ENCODE measurements at regions not wholly inside any gene's neighbourhood (a gene's known extent, or its start where the extent isn't known, plus 50 kb on each side); places are given as distances from the start of the nearest gene placed in this dataset.

DNA sequence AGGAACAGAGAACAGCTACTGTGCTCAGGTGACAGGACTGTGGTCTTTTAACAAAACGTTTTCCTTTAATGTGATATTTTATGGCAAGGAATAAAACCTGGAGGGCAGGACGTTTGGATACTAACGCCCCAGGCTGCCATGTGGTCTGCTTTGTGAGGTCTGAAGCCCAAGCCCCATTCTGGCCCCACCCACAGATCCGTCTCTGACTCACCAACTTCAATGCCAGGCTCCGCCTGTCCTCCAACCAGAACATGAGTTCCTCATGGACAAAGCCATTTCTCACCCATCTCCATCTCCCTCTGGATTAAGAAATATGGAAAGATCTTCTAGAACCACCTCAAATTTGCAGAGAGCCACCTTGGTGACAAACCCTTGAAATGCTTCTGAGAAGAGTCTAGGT lies 148.8 kb downstream of the CRYBB2 start:
- WGBS, 2 experiments (ENCODE audit: extremely low coverage in 1 of 2, insufficient coverage in 1 of 2, insufficient read length in 1 of 2, insufficient replicate concordance in 2 of 2, low coverage in 1 of 2, low lambda C conversion rate in 2 of 2, missing lambda C conversion rate in 1 of 2), result 82% methylated on average over 5 of the region's 5 CpGs; no CpG with 5 or more reads in 1 of the 2 experiments
- CTCF ChIA-PET (ENCODE audit: partially characterized antibody), result no interaction called here
- TF ChIP-seq SAP30 (IDR thresholded peaks at IDR 0.05; ENCODE audit: insufficient read depth, insufficient replicate concordance, low read length) (no peak), CEBPB (IDR thresholded peaks at IDR 0.05; ENCODE audit: low read depth, low read length) (no peak), ZNF274 (IDR thresholded peaks at IDR 0.05; ENCODE audit: borderline replicate concordance, extremely low read depth, low read length) (no peak), FOSL1 (IDR thresholded peaks at IDR 0.05; ENCODE audit: insufficient read depth, low read depth, low read length) (no peak), BACH1 (IDR thresholded peaks at IDR 0.05; ENCODE audit: low read length) (no peak), RNF2 (IDR thresholded peaks at IDR 0.05; ENCODE audit: borderline replicate concordance, low read depth, low read length, missing control alignments, poor library complexity, severe bottlenecking) (no peak), SIN3A (conservative IDR thresholded peaks at IDR 0.05 in 1 of 2, IDR thresholded peaks at IDR 0.05 in 1 of 2; ENCODE audit: low read depth in 1 of 2, low read length in 2 of 2) (no peak), GTF2F1 (IDR thresholded peaks at IDR 0.05; ENCODE audit: borderline replicate concordance, low read depth, low read length) (no peak), SP4 (IDR thresholded peaks at IDR 0.05; ENCODE audit: low read length) (no peak), EP300 (IDR thresholded peaks at IDR 0.05; ENCODE audit: borderline replicate concordance in 1 of 2, low read depth in 2 of 2, low read length in 2 of 2) (no peak)
- TF ChIP-seq, protein P1, sequence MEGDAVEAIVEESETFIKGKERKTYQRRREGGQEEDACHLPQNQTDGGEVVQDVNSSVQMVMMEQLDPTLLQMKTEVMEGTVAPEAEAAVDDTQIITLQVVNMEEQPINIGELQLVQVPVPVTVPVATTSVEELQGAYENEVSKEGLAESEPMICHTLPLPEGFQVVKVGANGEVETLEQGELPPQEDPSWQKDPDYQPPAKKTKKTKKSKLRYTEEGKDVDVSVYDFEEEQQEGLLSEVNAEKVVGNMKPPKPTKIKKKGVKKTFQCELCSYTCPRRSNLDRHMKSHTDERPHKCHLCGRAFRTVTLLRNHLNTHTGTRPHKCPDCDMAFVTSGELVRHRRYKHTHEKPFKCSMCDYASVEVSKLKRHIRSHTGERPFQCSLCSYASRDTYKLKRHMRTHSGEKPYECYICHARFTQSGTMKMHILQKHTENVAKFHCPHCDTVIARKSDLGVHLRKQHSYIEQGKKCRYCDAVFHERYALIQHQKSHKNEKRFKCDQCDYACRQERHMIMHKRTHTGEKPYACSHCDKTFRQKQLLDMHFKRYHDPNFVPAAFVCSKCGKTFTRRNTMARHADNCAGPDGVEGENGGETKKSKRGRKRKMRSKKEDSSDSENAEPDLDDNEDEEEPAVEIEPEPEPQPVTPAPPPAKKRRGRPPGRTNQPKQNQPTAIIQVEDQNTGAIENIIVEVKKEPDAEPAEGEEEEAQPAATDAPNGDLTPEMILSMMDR (IDR thresholded peaks at IDR 0.05; ENCODE audit: control extremely low read depth in 1 of 3, insufficient read depth in 1 of 3, low read depth in 1 of 3, low read length in 3 of 3), result no peak

More for the DNA sequence above, 148.8 kb downstream of the CRYBB2 start:
- POLR2A ChIA-PET (ENCODE audit: partially characterized antibody), result no interaction called here
- Histone ChIP-seq H3K14ac (ENCODE audit: insufficient read length) (no peak overlapping the region), H2BK120ac (replicated peaks; ENCODE audit: low read depth, low read length) (no peak overlapping the region), H2BK12ac (ENCODE audit: low read depth, low read length) (no peak overlapping the region), H3K79me2 (ENCODE audit: control insufficient read depth in 1 of 2, insufficient read depth in 2 of 2, low read length in 2 of 2) (peaks cover 0 to 4% of the 10 kb centered on the region in 2 experiments; a peak in 1 of 4 replicates), H3K27me3 (replicated peaks in 1 of 4; ENCODE audit: control insufficient read depth in 3 of 4, extremely low read depth in 1 of 4, insufficient read depth in 3 of 4, low read length in 3 of 4) (no peaks in the 10 kb centered on the region), H3K23me2 (ENCODE audit: low read depth, low read length) (no peaks in the 10 kb centered on the region), H3K4ac (replicated peaks; ENCODE audit: insufficient read length, low read depth, low read length) (no peak overlapping the region), H3K9ac (replicated peaks in 1 of 4; ENCODE audit: extremely low read depth in 1 of 4, low read depth in 3 of 4, low read length in 3 of 4) (no peak overlapping the region), H3K4me1 (replicated peaks in 1 of 4; ENCODE audit: control insufficient read depth in 3 of 4, insufficient read depth in 4 of 4, low read length in 3 of 4) (peaks cover 0 to 4% (median 0%) of the 10 kb centered on the region in 4 experiments; a peak in 2 of 7 replicates), H2BK15ac (ENCODE audit: low read length) (no peak overlapping the region), H3K23ac (ENCODE audit: insufficient read length) (no peak overlapping the region), H3K79me1 (ENCODE audit: low read depth, low read length) (peaks cover 13% of the 10 kb centered on the region; the same call in 1 of the 2 replicates), H2AFZ (ENCODE audit: low read length) (no peak overlapping the region), H2BK20ac (ENCODE audit: low read length) (no peak overlapping the region), H3K27ac (ENCODE audit: low read depth, low read length) (no peak overlapping the region), H4K20me1 (replicated peaks in 1 of 2; ENCODE audit: control insufficient read depth in 1 of 2, insufficient read depth in 2 of 2, low read length in 2 of 2) (peaks cover 9 to 15% of the 10 kb centered on the region in 2 experiments), H3K18ac (ENCODE audit: extremely low read depth, low read length) (no peak overlapping the region), H3K56ac (replicated peaks; ENCODE audit: insufficient read length, low read depth, low read length) (no peak overlapping the region), H4K5ac (ENCODE audit: insufficient read length, low read depth, low read length) (no peak overlapping the region), H4K91ac (replicated peaks; ENCODE audit: insufficient read length, low read length) (no peak overlapping the region), H2BK5ac (ENCODE audit: low read depth, low read length) (no peak overlapping the region), H2AK5ac (ENCODE audit: low read depth, low read length) (no peak overlapping the region), H3K9me3 (ENCODE audit: insufficient read depth in 2 of 2, low read depth in 1 of 2, low read length in 1 of 2) (no peaks in the 10 kb centered on the region), H3K36me3 (ENCODE audit: control insufficient read depth in 2 of 4, insufficient read depth in 4 of 4, low read length in 3 of 4) (no peaks in the 10 kb centered on the region; a peak in 2 of 8 replicates), H4K8ac (ENCODE audit: extremely low read depth, insufficient read depth, low read length) (no peak overlapping the region), H3K4me3 (ENCODE audit: extremely low read depth in 1 of 4, insufficient read depth in 2 of 4, low read depth in 3 of 4, low read length in 4 of 4) (no peak overlapping the region), H3K4me2 (ENCODE audit: insufficient read depth in 1 of 2, low read depth in 2 of 2, low read length in 2 of 2) (no peak overlapping the region)
- DNase-seq (ENCODE audit: low read depth in 1 of 2, low spot score in 2 of 2), result no peak
- FAIRE-seq, result no peak

All from H1 (cell line).